NCI-H2081 treated with DMSO at 0.1 percent for 48 hours (cell line): ENCODE measurements at regions not wholly inside any gene's neighbourhood (a gene's known extent, or its start where the extent isn't known, plus 50 kb on each side); places are given as distances from the start of the nearest gene placed in this dataset.
A peak's percentile ranks its signal among the peaks of the same experiment; 100 is the strongest.
"Not testable (repeated sequence)": the region's sequence is repeated elsewhere in the genome, so short reads cannot be mapped to it uniquely, and the experiment has no call there.

Experiments
- DNase-seq: peaks from one replicate; lab custom pipeline; 2025; lab: John Stamatoyannopoulos, UW

- no peak for DNase-seq
Observed at GRCh38 chr2:8432706-8433336, 249.0 kb upstream of the ID2 start.

- DNase-seq, result no peak
Observed at GRCh38 chr2:8433390-8433789, 248.5 kb upstream of the ID2 start.

- no peak for DNase-seq
Observed at GRCh38 chr2:8435608-8436007, 246.2 kb upstream of the ID2 start.

GRCh38 chr2:8436585-8436984 is 245.3 kb upstream of the ID2 start:
- no peak for DNase-seq

GRCh38 chr2:8437228-8437948 is 244.5 kb upstream of the ID2 start:
- no peak for DNase-seq

- DNase-seq, result no peak
Observed at GRCh38 chr2:8437949-8438400, 243.9 kb upstream of the ID2 start.

GRCh38 chr2:8438476-8438875 is 243.4 kb upstream of the ID2 start:
- no peak for DNase-seq

GRCh38 chr2:8438996-8439395 is 242.9 kb upstream of the ID2 start:
- no peak for DNase-seq

GRCh38 chr2:8440029-8440778 is 241.7 kb upstream of the ID2 start:
- DNase-seq, result no peak

- DNase-seq, result no peak
Observed at GRCh38 chr2:8441371-8441770, 240.5 kb upstream of the ID2 start.

GRCh38 chr2:8441986-8442385 is 239.9 kb upstream of the ID2 start:
- DNase-seq, result no peak

- DNase-seq, result no peak
Observed at GRCh38 chr2:8442833-8443486, 238.9 kb upstream of the ID2 start.

GRCh38 chr2:8445580-8445979 is 236.3 kb upstream of the ID2 start:
- no peak for DNase-seq

GRCh38 chr2:8446751-8447150 is 235.1 kb upstream of the ID2 start:
- not testable (repeated sequence) for DNase-seq

GRCh38 chr2:8447610-8448221 is 234.1 kb upstream of the ID2 start:
- DNase-seq, result no peak

- peak; percentile 40 for DNase-seq
Observed at GRCh38 chr2:8448824-8449556, 232.9 kb upstream of the ID2 start.

- DNase-seq, result no peak
Observed at GRCh38 chr2:8451273-8451672, 230.6 kb upstream of the ID2 start.

- no peak for DNase-seq
Observed at GRCh38 chr2:8452296-8452695, 229.6 kb upstream of the ID2 start.

GRCh38 chr2:8452979-8453903 is 228.6 kb upstream of the ID2 start:
- DNase-seq, result no peak

- DNase-seq, result no peak
Observed at GRCh38 chr2:8453904-8454302, 228.0 kb upstream of the ID2 start.
